ENCODE measurements at regions not wholly inside any gene's neighbourhood (a gene's known extent, or its start where the extent isn't known, plus 50 kb on each side); places are given as distances from the start of the nearest gene placed in this dataset.
"Not testable (repeated sequence)": the region's sequence is repeated elsewhere in the genome, so short reads cannot be mapped to it uniquely, and the experiment has no call there.

DNA sequence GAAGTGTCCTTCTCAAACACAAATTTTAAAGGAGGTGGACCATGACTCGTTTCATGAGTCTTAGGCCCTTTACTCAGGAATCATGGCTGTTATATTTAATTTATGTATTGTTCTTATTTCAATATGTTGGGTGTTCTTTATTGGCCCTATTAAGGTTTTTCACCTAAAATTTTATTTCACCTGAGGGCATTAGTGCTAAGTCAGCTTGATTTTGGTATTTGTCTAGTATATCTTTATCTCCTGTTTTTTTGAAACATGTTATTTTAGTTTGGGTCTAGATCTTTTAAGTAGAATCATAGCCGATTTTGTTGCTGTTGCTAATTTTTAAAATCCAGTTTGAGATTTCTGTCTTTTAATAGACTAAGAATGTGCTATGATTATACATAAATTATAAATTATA lies 430.4 kb downstream of the RPS6KC1 start:
- no peak for DNase-seq

GRCh38 chr1:213484333-213484732 lies 433.3 kb downstream of the RPS6KC1 start:
- no peak for DNase-seq

GRCh38 chr1:213484758-213485157 lies 433.7 kb downstream of the RPS6KC1 start:
- no peak for DNase-seq

GRCh38 chr1:213486488-213486887 lies 435.4 kb downstream of the RPS6KC1 start:
- no peak for DNase-seq

DNA sequence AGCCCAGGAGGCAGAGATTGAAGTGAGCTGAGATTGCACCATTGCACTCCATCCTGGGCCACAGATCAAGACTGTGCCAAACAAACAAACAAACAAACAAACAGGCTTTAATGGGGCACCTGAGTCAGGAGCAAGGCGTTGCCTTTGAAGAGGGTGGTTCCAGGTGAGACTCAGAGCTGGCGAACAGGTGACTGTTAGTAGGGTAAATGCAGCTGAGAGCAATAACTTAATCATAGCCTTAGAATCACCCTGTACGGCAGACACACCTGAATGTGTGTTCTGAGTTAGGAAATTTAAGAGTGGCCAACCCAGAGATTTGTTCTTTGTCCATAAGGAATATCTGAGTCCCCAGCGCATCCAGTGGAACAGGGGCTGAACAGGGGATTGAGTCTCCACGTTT lies 440.4 kb downstream of the RPS6KC1 start:
- DNase-seq: no peak

DNA sequence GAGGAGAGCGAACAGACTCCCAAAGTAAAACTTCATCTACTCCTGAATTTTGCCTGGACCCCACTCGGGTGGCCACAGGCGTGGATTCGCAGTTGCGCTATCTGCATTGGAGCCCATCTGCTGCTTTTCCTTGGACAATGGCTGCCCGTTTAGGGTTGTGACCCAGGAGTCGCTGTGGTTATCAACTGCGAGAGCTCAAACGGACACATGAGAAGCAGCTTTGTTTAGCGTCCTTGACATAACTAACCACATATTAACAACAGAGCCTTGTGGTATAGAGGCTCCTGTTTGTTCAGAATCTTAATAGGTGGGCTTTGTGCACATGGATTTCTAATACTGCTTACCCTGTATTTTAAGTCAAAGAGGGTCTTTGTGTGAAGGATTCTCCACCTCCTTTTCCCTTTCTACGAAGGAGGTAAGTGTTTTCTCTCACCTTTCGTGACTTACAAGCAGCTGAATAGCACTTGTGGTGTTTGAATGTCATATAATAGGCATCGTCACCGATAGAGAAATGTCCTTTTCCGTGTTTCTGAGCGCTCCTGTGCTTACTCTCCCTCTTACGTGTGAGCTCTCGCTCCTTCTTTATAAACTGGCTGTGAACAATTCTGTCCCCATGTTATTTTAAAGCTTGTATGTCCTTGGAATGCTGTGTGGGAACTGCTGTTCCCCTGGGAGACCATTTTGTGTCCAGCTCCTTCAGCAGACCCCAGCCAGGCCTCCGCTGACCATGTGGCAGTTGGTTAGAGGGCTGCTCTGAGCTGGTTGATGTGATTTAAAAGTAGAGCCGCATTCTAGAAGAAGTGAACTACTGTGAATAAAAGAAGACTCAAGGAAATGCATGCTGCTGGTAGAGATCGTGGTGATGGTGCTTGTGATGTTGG lies 441.4 kb downstream of the RPS6KC1 start:
- no peak for DNase-seq

DNA sequence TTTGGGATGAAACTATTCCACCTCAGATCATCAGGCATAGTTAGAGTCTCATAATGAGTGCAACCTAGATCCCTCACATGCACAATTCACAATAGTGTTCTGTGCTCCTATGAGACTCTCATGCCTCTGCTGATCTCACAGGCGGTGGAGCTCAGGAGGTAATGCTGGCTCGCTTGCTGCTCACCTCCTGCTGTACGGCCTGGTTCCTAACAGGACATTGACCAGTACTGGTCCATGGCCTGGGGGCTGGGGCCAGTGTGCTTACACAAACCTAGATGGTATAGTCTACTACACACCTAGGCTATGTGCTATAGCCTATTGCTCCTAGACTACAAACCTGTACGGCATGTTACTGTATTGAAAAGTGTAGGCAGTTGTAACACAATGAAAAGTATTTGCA lies 448.4 kb downstream of the RPS6KC1 start:
- no peak for DNase-seq

DNA sequence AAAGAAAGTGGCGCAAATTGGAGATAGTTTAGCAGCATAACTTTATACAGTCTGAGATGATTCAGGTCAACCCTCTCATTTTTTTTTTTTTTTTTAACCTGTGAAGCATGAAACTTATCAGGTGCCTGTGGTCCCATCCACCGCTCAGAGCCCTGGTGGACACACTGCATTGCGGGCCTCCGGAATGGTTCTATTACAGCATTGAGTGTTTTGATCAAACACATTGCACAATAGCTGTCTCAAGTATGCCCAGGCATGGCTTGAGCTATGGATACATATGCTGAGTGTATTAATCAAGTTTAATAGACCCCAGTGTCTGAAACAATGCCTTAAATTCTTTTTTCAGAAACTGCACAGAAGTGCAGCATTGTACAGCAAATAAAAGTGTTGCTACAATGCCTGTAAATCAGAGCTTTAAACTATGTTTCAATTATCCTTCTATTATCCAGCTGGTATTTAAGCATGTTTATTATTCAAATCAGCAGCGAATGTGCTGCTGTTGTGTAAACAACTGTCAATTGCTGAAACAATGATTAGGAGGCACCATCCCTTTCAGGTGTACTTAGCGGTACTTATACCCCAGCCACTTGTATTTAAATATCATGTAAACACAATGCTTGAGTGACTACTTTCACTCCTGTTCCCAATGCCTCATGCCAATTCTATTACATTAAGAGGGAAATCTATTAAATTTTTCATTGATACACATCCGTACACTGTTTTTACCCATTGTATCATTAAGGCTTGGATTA lies 456.6 kb downstream of the RPS6KC1 start:
- no peak for DNase-seq

- DNase-seq: no peak
Measured at GRCh38 chr1:213511173-213511572, 460.1 kb downstream of the RPS6KC1 start.

DNA sequence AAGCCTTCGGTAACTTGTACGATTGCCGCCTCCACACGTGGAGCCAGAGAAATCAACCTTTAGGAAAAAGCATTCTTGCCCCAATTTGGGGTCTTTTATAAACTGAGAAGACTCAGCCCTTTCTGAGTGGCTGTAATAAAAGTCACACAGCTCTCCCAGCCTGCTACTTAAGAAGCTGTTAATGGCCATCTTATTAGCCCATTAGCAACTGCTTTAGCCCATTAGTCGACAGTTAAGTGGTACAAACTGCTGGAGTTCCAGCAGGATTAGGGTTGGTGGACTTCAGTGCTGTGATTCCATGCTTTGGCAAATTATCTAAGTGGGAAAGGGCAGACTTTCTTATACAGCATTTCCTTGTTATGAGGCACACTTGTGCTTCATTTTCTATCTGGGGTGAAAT lies 461.3 kb downstream of the RPS6KC1 start:
- DNase-seq: no peak

GRCh38 chr1:213513006-213513405 lies 462.0 kb downstream of the RPS6KC1 start:
- no peak for DNase-seq

DNA sequence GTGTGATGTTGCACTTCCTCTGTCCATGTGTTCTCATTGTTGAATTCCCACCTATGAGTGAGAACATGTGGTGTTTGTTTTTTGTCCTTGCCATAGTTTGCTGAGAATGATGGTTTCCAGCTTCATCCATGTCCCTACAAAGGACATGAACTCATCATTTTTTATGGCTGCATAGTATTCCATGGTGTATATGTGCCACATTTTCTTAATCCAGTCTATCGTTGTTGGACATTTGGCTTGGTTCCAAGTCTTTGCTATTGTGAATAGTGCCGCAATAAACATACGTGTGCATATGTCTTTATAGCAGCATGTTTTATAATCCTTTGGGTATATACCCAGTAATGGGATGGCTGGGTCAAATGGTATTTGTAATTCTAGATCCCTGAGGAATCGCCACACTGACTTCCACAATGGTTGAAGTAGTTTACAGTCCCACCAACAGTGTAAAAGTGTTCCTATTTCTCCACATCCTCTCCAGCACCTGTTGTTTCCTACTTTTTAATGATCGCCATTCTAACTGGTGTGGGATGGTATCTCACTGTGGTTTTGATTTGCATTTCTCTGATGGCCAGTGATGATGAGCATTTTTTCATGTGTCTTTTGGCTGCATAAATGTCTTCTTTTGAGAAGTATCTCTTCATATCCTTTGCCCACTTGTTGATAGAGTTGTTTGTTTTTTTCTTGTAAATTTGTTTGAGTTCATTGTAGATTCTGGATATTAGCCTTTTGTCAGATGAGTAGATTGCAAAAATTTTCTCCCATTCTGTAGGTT lies 463.6 kb downstream of the RPS6KC1 start:
- DNase-seq: not testable (repeated sequence)

- DNase-seq: no peak
Measured at GRCh38 chr1:213519098-213519497, 468.1 kb downstream of the RPS6KC1 start.

DNA sequence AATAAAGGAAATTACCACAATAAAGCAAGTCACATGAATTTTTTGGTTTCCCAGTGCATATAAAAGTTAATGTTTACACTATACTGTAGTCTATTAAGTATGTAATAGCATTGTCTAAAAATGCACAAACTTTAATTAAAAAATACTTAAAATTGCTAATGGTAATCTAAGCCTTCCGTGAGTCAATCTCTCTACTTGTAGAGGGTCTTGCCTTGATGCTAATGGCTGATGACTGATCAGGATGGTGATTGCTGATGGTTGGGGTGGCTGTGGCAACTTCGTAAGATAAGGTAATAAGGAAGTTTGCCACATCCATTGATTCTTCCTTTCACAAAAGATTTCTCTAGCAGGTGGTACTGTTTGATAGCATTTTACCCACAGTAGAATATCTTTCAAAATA lies 466.6 kb upstream of the PROX1 start:
- no peak for DNase-seq

DNA sequence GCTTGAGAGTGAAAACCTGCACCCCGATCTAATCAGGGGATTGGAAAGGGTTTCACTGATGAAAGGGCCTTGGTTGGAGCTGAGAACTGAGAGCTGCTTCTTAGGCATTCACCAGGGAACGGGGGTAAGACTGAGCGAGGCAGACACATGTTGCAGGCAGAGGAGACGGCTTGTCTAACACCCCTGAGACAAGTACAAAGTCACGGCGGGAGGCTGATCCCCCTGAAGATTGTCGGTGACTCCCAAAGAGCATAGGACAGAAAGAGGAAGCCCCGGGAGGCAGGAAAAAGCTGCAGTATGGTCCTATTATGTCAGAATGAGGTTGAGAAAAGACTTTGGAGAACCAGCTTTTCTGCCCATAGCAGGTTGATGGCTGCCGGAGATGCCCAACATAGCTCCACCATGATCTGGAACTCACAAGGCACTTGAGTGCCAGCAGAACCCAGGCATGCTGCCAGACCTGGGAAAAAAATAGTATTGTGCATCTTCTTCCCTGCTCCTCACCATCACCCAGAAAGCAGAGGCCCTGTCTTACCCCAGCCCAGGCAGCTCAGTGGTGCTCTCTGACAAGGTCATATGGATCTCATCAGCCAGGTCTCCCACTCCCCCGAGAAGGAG lies 463.9 kb upstream of the PROX1 start:
- DNase-seq: no peak

DNA sequence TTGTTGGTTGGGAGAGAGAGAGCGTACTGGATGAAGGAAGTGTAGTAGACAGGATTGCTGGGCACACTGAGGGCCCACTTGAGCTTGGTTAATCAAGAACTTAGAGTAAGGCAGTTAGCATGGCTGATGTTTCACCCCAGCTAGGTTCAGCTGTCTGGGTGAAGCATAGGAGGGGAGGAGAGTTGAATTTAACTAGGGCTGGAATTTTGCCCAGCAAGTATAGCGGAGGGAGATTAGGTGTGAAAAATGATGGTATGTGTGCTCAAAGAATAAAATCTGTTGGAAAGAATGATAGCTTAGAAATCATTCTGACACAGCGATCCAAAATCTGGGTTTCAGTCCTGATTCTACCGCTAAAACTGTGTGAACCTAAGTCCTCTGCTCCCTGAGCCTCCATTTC lies 461.5 kb upstream of the PROX1 start:
- no peak for DNase-seq

DNA sequence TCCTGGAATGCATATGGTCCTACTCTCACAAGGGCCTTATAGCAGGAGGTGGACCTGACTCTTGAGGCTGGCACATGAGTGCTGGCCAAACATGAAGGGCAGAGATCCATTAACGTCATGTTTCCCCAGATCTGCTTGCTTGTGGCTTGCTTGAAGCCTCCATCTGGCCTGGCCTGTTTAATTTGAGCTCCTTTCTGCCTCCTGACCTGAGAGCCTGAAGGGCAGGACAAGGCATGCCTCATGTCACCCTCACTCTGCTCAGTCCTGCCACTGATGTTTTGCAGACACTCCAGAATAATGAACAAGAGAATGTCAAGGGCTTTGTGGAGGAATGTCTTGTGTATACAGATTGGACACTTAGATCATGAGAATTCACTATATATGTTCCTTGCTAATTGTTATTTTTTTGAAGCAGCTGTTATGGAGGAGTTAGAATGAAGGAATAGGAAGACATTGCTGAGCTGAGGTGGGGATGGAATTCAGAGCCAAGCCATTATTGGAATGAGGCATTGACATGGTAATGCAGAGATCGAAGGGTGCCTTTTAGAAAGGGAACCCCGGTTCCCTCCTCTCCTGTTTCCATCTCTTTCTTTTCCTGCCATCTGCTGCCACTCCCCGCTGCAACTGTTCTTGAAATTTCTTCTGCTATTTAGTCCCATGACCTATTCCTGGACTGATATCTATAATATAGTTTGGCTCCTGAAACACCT lies 457.0 kb upstream of the PROX1 start:
- no peak for DNase-seq

- DNase-seq: no peak
Measured at GRCh38 chr1:213531369-213532310, 456.1 kb upstream of the PROX1 start.

DNA sequence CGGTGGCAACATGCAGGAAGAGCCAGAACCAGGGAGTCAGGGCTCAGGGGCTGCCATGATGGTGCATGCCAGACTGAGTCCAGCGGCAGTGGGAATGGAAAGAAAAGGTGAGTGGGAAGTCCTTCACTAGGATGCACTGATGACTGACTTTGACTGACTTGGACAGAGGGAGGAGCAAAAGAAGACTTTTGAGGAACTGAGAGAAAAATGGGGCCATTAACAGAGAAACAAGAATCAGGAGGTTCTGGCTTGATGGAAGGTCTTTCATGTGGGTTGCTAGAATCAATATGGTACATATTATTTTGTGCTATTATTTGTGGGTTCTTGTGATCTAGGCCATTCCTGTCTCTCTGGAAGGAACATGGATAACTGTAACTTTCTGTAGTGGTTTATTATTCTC lies 454.6 kb upstream of the PROX1 start:
- DNase-seq: no peak

- no peak for DNase-seq
Measured at GRCh38 chr1:213535679-213536078, 452.1 kb upstream of the PROX1 start.

DNA sequence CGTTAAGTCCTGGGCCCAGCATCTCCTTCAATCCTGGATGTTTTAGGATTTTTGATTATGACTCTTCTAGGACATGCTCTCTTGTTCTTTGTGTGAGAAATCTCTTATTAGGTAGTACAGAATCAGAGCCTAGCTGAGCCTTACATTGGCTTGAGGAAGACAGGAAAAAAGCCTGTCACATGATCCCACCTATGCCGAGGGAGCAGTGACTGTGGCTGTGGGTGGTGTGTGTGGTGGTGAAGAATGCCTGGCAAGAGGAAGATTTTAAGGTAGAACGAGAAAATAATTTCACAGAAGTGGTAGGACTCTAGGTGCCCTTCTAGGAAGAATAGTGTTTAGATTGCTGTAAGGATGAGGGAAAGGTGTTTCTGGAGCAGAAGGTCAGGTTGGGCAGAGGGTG lies 449.5 kb upstream of the PROX1 start:
- DNase-seq: no peak

All from RPMI8226 (cell line).